Neural crest cell (in vitro differentiated cells): ENCODE measurements at regions not wholly inside any gene's neighbourhood (a gene's known extent, or its start where the extent isn't known, plus 50 kb on each side); places are given as distances from the start of the nearest gene placed in this dataset.

Experiments
- DNase-seq: peaks from one replicate; pipeline ENCODE4 v3.0.0; 2021; ENCODE audit warnings: low read depth, mixed read lengths, low spot score
- H3K27ac Mint-ChIP-seq: one replicate; pipeline ENCODE4 v1.8.0; 2021; ENCODE audit warnings: mild to moderate bottlenecking, mixed read lengths; ENCODE audit not compliant: unreplicated experiment
- H3K27me3 Mint-ChIP-seq: 2 replicates; pipeline ENCODE4 v1.8.0; 2021; ENCODE audit warnings: low read depth, mild to moderate bottlenecking, mixed read lengths
- H3K36me3 Mint-ChIP-seq: 2 replicates; pipeline ENCODE4 v1.8.0; 2021; ENCODE audit warnings: low read depth, mild to moderate bottlenecking, mixed read lengths
- H3K4me1 Mint-ChIP-seq: 2 replicates; pipeline ENCODE4 v1.8.0; 2021; ENCODE audit warnings: mixed read lengths
- H3K4me3 Mint-ChIP-seq: one replicate; pipeline ENCODE4 v1.8.0; 2021; ENCODE audit warnings: mild to moderate bottlenecking, mixed read lengths
- H3K9me3 Mint-ChIP-seq: 2 replicates; pipeline ENCODE4 v1.8.0; 2021; ENCODE audit warnings: mixed read lengths
- CTCF ChIP-seq: fragments of 200-600 bp; sonication (generic); conservative IDR thresholded peaks from 2 replicates; pipeline ENCODE4 v1.5.0; 2021; ENCODE audit warnings: antibody characterized with exemption, mild to moderate bottlenecking

DNA sequence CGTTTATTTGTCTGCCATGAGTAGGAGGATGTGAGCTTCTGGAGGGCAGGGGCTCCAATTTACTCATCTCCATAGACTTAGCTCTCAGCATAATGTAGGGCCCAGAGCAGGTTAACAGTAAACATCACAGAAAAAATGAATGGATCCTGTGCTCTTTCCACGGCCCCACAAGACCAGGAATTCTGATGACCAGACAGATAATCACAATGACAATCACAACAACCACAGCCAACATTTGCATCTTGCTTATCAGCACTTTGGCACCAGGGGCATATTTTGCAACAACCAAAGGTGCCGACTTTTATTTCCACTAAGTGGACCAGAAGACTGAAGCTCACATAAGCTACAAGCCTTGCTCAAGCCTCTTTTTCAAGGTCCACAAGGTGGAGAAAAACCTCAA, 68.9 kb upstream of the ANKRD34C start:
- no peak for TF ChIP-seq CTCF
- Mint-ChIP-seq H3K36me3 (no peaks in the 10 kb centered on the region), H3K9me3 (peaks cover 4% of the 10 kb centered on the region), H3K27ac (peak overlapping the region; percentile 45), H3K4me3 (no peak overlapping the region), H3K27me3 (peaks cover 77% of the 10 kb centered on the region), H3K4me1 (peaks cover 4% of the 10 kb centered on the region)
- DNase-seq: no peak

GRCh38 chr15:79212589-79213157, 69.8 kb upstream of the ANKRD34C start:
- Mint-ChIP-seq H3K9me3 (peaks cover 4% of the 10 kb centered on the region), H3K27me3 (peaks cover 76% of the 10 kb centered on the region), H3K4me3 (no peak overlapping the region), H3K27ac (no peak overlapping the region), H3K36me3 (no peaks in the 10 kb centered on the region), H3K4me1 (peaks cover 4% of the 10 kb centered on the region)
- no peak for TF ChIP-seq CTCF
- no peak for DNase-seq

- H3K27ac Mint-ChIP-seq: no peak overlapping the region
- H3K4me1 Mint-ChIP-seq: peaks cover 4% of the 10 kb centered on the region
- H3K27me3 Mint-ChIP-seq: peaks cover 72% of the 10 kb centered on the region
- H3K4me3 Mint-ChIP-seq: no peak overlapping the region
- no peak for DNase-seq
- H3K36me3 Mint-ChIP-seq: no peaks in the 10 kb centered on the region
- no peak for TF ChIP-seq CTCF
- H3K9me3 Mint-ChIP-seq: peaks cover 3% of the 10 kb centered on the region
These were observed 71.0 kb upstream of the ANKRD34C start for GRCh38 chr15:79211481-79211880.

- Mint-ChIP-seq H3K27ac (no peak overlapping the region), H3K4me3 (no peak overlapping the region), H3K27me3 (peaks cover 74% of the 10 kb centered on the region), H3K9me3 (no peaks in the 10 kb centered on the region), H3K4me1 (peaks cover 4% of the 10 kb centered on the region), H3K36me3 (no peaks in the 10 kb centered on the region)
- TF ChIP-seq CTCF: peak; percentile 47
- DNase-seq: no peak
These were observed 72.8 kb upstream of the ANKRD34C start for GRCh38 chr15:79209690-79210089.

GRCh38 chr15:79209116-79209515, 73.4 kb upstream of the ANKRD34C start:
- Mint-ChIP-seq H3K4me1 (peaks cover 4% of the 10 kb centered on the region), H3K27me3 (peaks cover 74% of the 10 kb centered on the region), H3K36me3 (no peaks in the 10 kb centered on the region), H3K4me3 (no peak overlapping the region), H3K9me3 (no peaks in the 10 kb centered on the region), H3K27ac (no peak overlapping the region)
- no peak for DNase-seq
- no peak for TF ChIP-seq CTCF

GRCh38 chr15:79208179-79208578, 74.3 kb upstream of the ANKRD34C start:
- no peak for TF ChIP-seq CTCF
- H3K9me3 Mint-ChIP-seq: no peaks in the 10 kb centered on the region
- DNase-seq: no peak
- H3K4me3 Mint-ChIP-seq: no peak overlapping the region
- peaks cover 4% of the 10 kb centered on the region for H3K4me1 Mint-ChIP-seq
- no peak overlapping the region for H3K27ac Mint-ChIP-seq
- peaks cover 68% of the 10 kb centered on the region for H3K27me3 Mint-ChIP-seq
- no peaks in the 10 kb centered on the region for H3K36me3 Mint-ChIP-seq
